HCT116 (cell line): ENCODE measurements at regions not wholly inside any gene's neighbourhood (a gene's known extent, or its start where the extent isn't known, plus 50 kb on each side); places are given as distances from the start of the nearest gene placed in this dataset.

Experiments
- ATAC-seq: fragments of 200-7000 bp; cut with Tn5 transposase; 2 replicates; pipeline ENCODE4 v1.9.1; 2020; ENCODE audit warnings: mild to moderate bottlenecking, moderate library complexity
- BruUV-seq: library from RNA; stranded (reverse); fragments of 400-500 nt; replicated peaks from 2 replicates; lab custom pipeline; 2021; lab: Mats Ljungman, UMichigan
- CTCF ChIA-PET: fragments of 300-600 bp; sonication (Branson Sonifier 250); formaldehyde crosslinking; loops from one replicate; lab custom pipeline; 2021; ENCODE audit warnings: antibody characterized with exemption; lab: Charles Lee
- POLR2A ChIA-PET: fragments of 300-600, 350-600 bp; sonication (Branson Sonifier 250); formaldehyde crosslinking; loops from one replicate; lab custom pipeline; 2021; ENCODE audit warnings: antibody characterized with exemption; lab: Charles Lee
- RAD21 ChIA-PET, 2 experiments: fragments of 300-600 bp; sonication (Branson Sonifier 250); formaldehyde crosslinking; loops; one replicate each; lab custom pipeline; 2023; ENCODE audit warnings: low total read pairs in 2 of 2; ENCODE audit not compliant: uncharacterized antibody in 2 of 2, unreplicated experiment in 2 of 2, low non-redundant PET in 1 of 2; lab: Charles Lee
- DNase-seq: peaks from one replicate; pipeline ENCODE4 v3.0.0-alpha.2; 2010; ENCODE audit warnings: low read depth, low spot score
- H2AFZ ChIP-seq: fragments of 200-600 bp; shearing (Covaris generic), sonication (generic); 2 replicates; pipeline ENCODE4 v1.6.1; 2017; ENCODE audit warnings: low read depth, mixed run types, mixed read lengths, antibody characterized with exemption, low read length; ENCODE audit not compliant: poor library complexity, severe bottlenecking
- H3K27ac ChIP-seq: 2 replicates; pipeline ENCODE4 v1.5.1; 2012; ENCODE audit warnings: low read depth, low read length
- H3K27me3 ChIP-seq: fragments of 200-600 bp; sonication (generic); 2 replicates; pipeline ENCODE4 v1.6.1; 2016; ENCODE audit warnings: mixed run types, low read length, mixed read lengths; ENCODE audit not compliant: insufficient read depth
- H3K36me3 ChIP-seq, 2 experiments: fragments of 200-500 bp in 1 of 2; fragments of 200-600 bp in 1 of 2; sonication (Bioruptor generic) in 1 of 2; sonication (generic) in 1 of 2; 2 replicates each; pipeline versions ENCODE4 v1.5.1 to v1.6.1; 2014 to 2016; ENCODE audit warnings: low read length in 2 of 2, inconsistent platforms in 1 of 2, mixed read lengths in 1 of 2, mixed run types in 1 of 2; ENCODE audit not compliant: insufficient read depth in 2 of 2, control insufficient read depth in 1 of 2
- H3K4me1 ChIP-seq, 2 experiments: fragments of 200-600 bp in 1 of 2; sonication (generic) in 1 of 2; 2 replicates each; pipeline versions ENCODE4 v1.5.1 to v1.6.1; 2012 to 2017; ENCODE audit warnings: low read length in 2 of 2, inconsistent platforms in 1 of 2, mild to moderate bottlenecking in 1 of 2, mixed read lengths in 1 of 2, mixed run types in 1 of 2, moderate library complexity in 1 of 2; ENCODE audit not compliant: insufficient read depth in 2 of 2, control insufficient read depth in 1 of 2
- H3K4me2 ChIP-seq: fragments of 200-600 bp; sonication (generic); 2 replicates; pipeline ENCODE4 v1.6.1; 2017; ENCODE audit warnings: mixed run types, low read length, mixed read lengths
- H3K4me3 ChIP-seq, 2 experiments: fragments of 200-600 bp in 1 of 2; sonication (generic) in 1 of 2; replicated peaks in 1 of 2; 2 replicates each; pipeline ENCODE4 v1.5.1; 2011 to 2016; ENCODE audit warnings: low read length in 2 of 2, control low read depth in 1 of 2, low read depth in 1 of 2, mild to moderate bottlenecking in 1 of 2, mixed read lengths in 1 of 2, mixed run types in 1 of 2
- H3K79me2 ChIP-seq: fragments of 200-600 bp; sonication (generic); 2 replicates; pipeline ENCODE4 v1.6.1; 2017; ENCODE audit warnings: mild to moderate bottlenecking, mixed run types, low read length, moderate library complexity, mixed read lengths; ENCODE audit not compliant: insufficient read depth
- H3K9ac ChIP-seq: fragments of 200-600 bp; sonication (generic); 2 replicates; pipeline ENCODE4 v1.6.1; 2016; ENCODE audit warnings: low read length, mixed read lengths
- H3K9me2 ChIP-seq: fragments of 200-600 bp; sonication (generic), shearing (Covaris generic); 2 replicates; pipeline ENCODE4 v1.6.1; 2017; ENCODE audit warnings: mixed run types, mild to moderate bottlenecking, moderate library complexity; ENCODE audit not compliant: insufficient read depth
- H3K9me3 ChIP-seq, 2 experiments: fragments of 200-500 bp in 1 of 2; fragments of 200-600 bp in 1 of 2; sonication (Bioruptor generic) in 1 of 2; sonication (generic) in 1 of 2; 2 replicates each; pipeline ENCODE4 v1.6.1; 2014 to 2017; ENCODE audit warnings: low read length in 2 of 2, mixed read lengths in 2 of 2, inconsistent platforms in 1 of 2, low read depth in 1 of 2, mild to moderate bottlenecking in 1 of 2, mixed run types in 1 of 2, moderate library complexity in 1 of 2; ENCODE audit not compliant: control insufficient read depth in 1 of 2, insufficient read depth in 1 of 2
- H4K20me1 ChIP-seq: fragments of 200-600 bp; sonication (generic), shearing (Covaris generic); 2 replicates; pipeline ENCODE4 v1.6.1; 2017; ENCODE audit warnings: mixed run types, mild to moderate bottlenecking, moderate library complexity; ENCODE audit not compliant: insufficient read depth
- POLR2AphosphoS5 ChIP-seq: IDR thresholded peaks from 2 replicates; pipeline ENCODE4 v1.6.1; 2011; ENCODE audit warnings: mild to moderate bottlenecking, low read depth, low read length, moderate library complexity
- YY1 ChIP-seq: IDR thresholded peaks from 2 replicates; pipeline ENCODE4 v1.6.1; 2011; ENCODE audit warnings: low read length, low read depth, moderate library complexity, mild to moderate bottlenecking; ENCODE audit not compliant: insufficient replicate concordance; ENCODE audit errors: extremely low read depth
- ZFX ChIP-seq: fragments of 450-650 bp; IDR thresholded peaks from 2 replicates; pipeline ENCODE4 v1.6.1; 2017
- ZNF274 ChIP-seq: fragments of 200-500 bp; sonication (Bioruptor generic); IDR thresholded peaks from 2 replicates; pipeline ENCODE4 v1.6.1; 2014; ENCODE audit warnings: mild to moderate bottlenecking, low read depth, low read length, inconsistent platforms
- intact Hi-C: fragments of 100-400 bp; cut with micrococcal nuclease; formaldehyde crosslinking; loops from 2 replicates; pipeline ENCODE4 v1.10.0; 2022
- TF ChIP-seq, protein P1 (sequence below): IDR thresholded peaks from 2 replicates; pipeline ENCODE4 v1.6.1; 2011; ENCODE audit warnings: mild to moderate bottlenecking, low read length, moderate library complexity; ENCODE audit not compliant: insufficient replicate concordance; ENCODE audit errors: extremely low read depth
- TF ChIP-seq, protein P2 (sequence below): IDR thresholded peaks from 2 replicates; pipeline ENCODE4 v1.6.1; 2012; ENCODE audit warnings: low read depth
- TF ChIP-seq, protein P3 (sequence below): IDR thresholded peaks from 2 replicates; pipeline ENCODE4 v1.6.1; 2012

DNA sequence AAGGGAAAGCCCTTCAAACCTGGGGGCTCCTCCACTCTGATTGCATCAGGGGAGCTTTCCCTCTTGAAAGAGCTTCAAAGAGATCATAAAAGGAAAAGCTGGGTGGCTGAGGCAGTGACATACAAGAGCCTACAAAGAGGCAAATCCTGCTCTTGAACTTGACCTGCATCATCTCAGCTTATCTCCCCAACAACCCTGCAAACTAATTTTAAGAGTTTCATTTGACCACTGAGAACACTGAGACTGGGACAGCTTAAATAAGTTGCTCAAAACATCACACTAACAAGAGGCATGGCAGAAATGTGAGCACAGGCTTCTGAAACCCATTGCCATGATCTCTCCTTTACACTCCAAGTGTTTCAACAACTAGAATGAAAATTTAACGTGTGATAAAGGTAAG, 101.6 kb upstream of the PPARGC1A start:
- intact Hi-C loops, result no loop called here
- no peaks in the 10 kb centered on the region for H3K9me2 ChIP-seq
- no peak for ATAC-seq
- no peak for TF ChIP-seq ZFX
- TF ChIP-seq, protein P1, sequence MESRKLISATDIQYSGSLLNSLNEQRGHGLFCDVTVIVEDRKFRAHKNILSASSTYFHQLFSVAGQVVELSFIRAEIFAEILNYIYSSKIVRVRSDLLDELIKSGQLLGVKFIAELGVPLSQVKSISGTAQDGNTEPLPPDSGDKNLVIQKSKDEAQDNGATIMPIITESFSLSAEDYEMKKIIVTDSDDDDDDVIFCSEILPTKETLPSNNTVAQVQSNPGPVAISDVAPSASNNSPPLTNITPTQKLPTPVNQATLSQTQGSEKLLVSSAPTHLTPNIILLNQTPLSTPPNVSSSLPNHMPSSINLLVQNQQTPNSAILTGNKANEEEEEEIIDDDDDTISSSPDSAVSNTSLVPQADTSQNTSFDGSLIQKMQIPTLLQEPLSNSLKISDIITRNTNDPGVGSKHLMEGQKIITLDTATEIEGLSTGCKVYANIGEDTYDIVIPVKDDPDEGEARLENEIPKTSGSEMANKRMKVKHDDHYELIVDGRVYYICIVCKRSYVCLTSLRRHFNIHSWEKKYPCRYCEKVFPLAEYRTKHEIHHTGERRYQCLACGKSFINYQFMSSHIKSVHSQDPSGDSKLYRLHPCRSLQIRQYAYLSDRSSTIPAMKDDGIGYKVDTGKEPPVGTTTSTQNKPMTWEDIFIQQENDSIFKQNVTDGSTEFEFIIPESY, result no peak
- TF ChIP-seq YY1, result no peak
- TF ChIP-seq, protein P2, sequence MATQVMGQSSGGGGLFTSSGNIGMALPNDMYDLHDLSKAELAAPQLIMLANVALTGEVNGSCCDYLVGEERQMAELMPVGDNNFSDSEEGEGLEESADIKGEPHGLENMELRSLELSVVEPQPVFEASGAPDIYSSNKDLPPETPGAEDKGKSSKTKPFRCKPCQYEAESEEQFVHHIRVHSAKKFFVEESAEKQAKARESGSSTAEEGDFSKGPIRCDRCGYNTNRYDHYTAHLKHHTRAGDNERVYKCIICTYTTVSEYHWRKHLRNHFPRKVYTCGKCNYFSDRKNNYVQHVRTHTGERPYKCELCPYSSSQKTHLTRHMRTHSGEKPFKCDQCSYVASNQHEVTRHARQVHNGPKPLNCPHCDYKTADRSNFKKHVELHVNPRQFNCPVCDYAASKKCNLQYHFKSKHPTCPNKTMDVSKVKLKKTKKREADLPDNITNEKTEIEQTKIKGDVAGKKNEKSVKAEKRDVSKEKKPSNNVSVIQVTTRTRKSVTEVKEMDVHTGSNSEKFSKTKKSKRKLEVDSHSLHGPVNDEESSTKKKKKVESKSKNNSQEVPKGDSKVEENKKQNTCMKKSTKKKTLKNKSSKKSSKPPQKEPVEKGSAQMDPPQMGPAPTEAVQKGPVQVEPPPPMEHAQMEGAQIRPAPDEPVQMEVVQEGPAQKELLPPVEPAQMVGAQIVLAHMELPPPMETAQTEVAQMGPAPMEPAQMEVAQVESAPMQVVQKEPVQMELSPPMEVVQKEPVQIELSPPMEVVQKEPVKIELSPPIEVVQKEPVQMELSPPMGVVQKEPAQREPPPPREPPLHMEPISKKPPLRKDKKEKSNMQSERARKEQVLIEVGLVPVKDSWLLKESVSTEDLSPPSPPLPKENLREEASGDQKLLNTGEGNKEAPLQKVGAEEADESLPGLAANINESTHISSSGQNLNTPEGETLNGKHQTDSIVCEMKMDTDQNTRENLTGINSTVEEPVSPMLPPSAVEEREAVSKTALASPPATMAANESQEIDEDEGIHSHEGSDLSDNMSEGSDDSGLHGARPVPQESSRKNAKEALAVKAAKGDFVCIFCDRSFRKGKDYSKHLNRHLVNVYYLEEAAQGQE, result no peak
- TF ChIP-seq, protein P3, sequence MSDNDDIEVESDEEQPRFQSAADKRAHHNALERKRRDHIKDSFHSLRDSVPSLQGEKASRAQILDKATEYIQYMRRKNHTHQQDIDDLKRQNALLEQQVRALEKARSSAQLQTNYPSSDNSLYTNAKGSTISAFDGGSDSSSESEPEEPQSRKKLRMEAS, result no peak
- TF ChIP-seq POLR2AphosphoS5, result no peak
- TF ChIP-seq ZNF274, result no peak
- TF ChIP-seq, all 23 proteins: peak for 0
- no TSS peak for BruUV-seq
- Histone ChIP-seq H3K4me2 (no peak overlapping the region), H3K4me1 (no peaks in the 10 kb centered on the region), H3K27me3 (no peaks in the 10 kb centered on the region), H4K20me1 (no peaks in the 10 kb centered on the region), H3K27ac (no peak overlapping the region), H3K4me3 (no peak overlapping the region), H3K36me3 (no peaks in the 10 kb centered on the region), H3K79me2 (no peaks in the 10 kb centered on the region), H3K9ac (no peak overlapping the region), H2AFZ (no peak overlapping the region), H3K9me3 (peaks cover 0 to 12% of the 10 kb centered on the region in 2 experiments; a peak in 2 of 4 replicates)
- POLR2A ChIA-PET, result no interaction called here
- CTCF ChIA-PET, result no interaction called here
- DNase-seq, result no peak
- RAD21 ChIA-PET, result no interaction called here
